Spleen (tissue), 11 donors: ENCODE measurements at regions not wholly inside any gene's neighbourhood (a gene's known extent, or its start where the extent isn't known, plus 50 kb on each side); places are given as distances from the start of the nearest gene placed in this dataset.
"Not testable (repeated sequence)": the region's sequence is repeated elsewhere in the genome, so short reads cannot be mapped to it uniquely, and the experiment has no call there.

ENCODE experiments used
- DNase-seq: peaks from one replicate; pipeline ENCODE4 v3.0.0-alpha.2; 2020
- H3K27ac ChIP-seq, 8 donors: fragments of 200-600 bp; sonication (generic) in 7 of 8; 1 replicate in 4 of 8; 2 replicates in 4 of 8; pipeline versions ENCODE4 v1.5.0 to v1.8.0; 2016 to 2021; ENCODE audit warnings: inconsistent platforms in 4 of 8, mild to moderate bottlenecking in 4 of 8, moderate library complexity in 1 of 8
- H3K27me3 ChIP-seq, 7 donors: fragments of 200-600 bp; sonication (generic) in 6 of 7; replicated peaks in 1 of 7; 1 replicate in 4 of 7; 2 replicates in 3 of 7; pipeline versions ENCODE4 v1.5.0 to v1.8.0; 2016 to 2021; ENCODE audit warnings: inconsistent platforms in 3 of 7, mild to moderate bottlenecking in 1 of 7
- H3K36me3 ChIP-seq, 6 donors: fragments of 200-600 bp; sonication (generic) in 5 of 6; 1 replicate in 4 of 6; 2 replicates in 2 of 6; pipeline versions ENCODE4 v1.5.0 to v1.8.0; 2016 to 2021; ENCODE audit warnings: inconsistent platforms in 2 of 6
- H3K4me1 ChIP-seq, 6 donors: fragments of 200-600 bp; sonication (generic) in 5 of 6; 1 replicate in 3 of 6; 2 replicates in 3 of 6; pipeline versions ENCODE4 v1.5.0 to v1.8.0; 2016 to 2021; ENCODE audit warnings: inconsistent platforms in 3 of 6
- H3K4me3 ChIP-seq, 8 donors: fragments of 200-600 bp; sonication (generic) in 7 of 8; 1 replicate in 4 of 8; 2 replicates in 4 of 8; pipeline versions ENCODE4 v1.5.0 to v1.8.0; 2016 to 2021; ENCODE audit warnings: inconsistent platforms in 4 of 8, mild to moderate bottlenecking in 4 of 8, moderate library complexity in 2 of 8
- H3K9me3 ChIP-seq, 8 donors: fragments of 200-600 bp; sonication (generic) in 7 of 8; 1 replicate in 4 of 8; 2 replicates in 4 of 8; pipeline versions ENCODE4 v1.5.0 to v1.8.0; 2016 to 2021; ENCODE audit warnings: inconsistent platforms in 4 of 8
- CTCF ChIP-seq, 11 experiments: fragments of 200-600 bp in 7 of 11; fragments of 450-650 bp in 4 of 11; sonication (generic) in 4 of 11; IDR thresholded peaks in 8 of 11; conservative IDR thresholded peaks in 3 of 11; 1 replicate in 7 of 11; 2 replicates in 4 of 11; pipeline versions ENCODE4 v1.4.0 to v1.8.0; 2016 to 2021; ENCODE audit warnings: antibody characterized with exemption in 11 of 11, inconsistent platforms in 4 of 11, mild to moderate bottlenecking in 1 of 11
- POLR2A ChIP-seq, 3 donors: fragments of 450-650 bp; IDR thresholded peaks; one replicate each; pipeline ENCODE4 v1.5.1; 2017; ENCODE audit warnings: antibody characterized with exemption in 3 of 3, mild to moderate bottlenecking in 1 of 3
- POLR2AphosphoS5 ChIP-seq, 3 donors: sonication (generic); formaldehyde crosslinking; IDR thresholded peaks; one replicate each; pipeline ENCODE4 v1.5.1; 2017; ENCODE audit warnings: antibody characterized with exemption in 3 of 3
- WGBS, 5 donors: extraction: QIAGEN DNeasy Blood & Tissue Kit in 3 of 5; methylation state at CpG; one replicate each; pipeline versions ENCODE4 v1.1.5 to v1.1.7; 2013 to 2018; 5-methylcytosine and 5-hydroxymethylcytosine counted together
- intact Hi-C: fragments of 100-400 bp; cut with DNase I; formaldehyde crosslinking; loops from one replicate; pipeline ENCODE4 v1.15.0; 2023; ENCODE audit warnings: low total_unique reads
- donor health status: healthy with polysubstance abuse.
- donor health status: DM: no; HTN: no; CAD: no; lungs with moderate emphysema.
- donor health status: DM: no; HTN: no; CAD: no.
- donor health status: Bipolar disorder and iron deficiency.
- donor health status: healthy.
- donor health status: DM: no; HTN: no; CAD: no.
- donor health status: DM: yes; HTN: yes; CAD: no.

- TF ChIP-seq CTCF (IDR thresholded peaks at IDR 0.05 in 8 of 11, conservative IDR thresholded peaks at IDR 0.05 in 3 of 11) = no peak
- no peak for TF ChIP-seq POLR2A (IDR thresholded peaks at IDR 0.05)
- no peak for TF ChIP-seq POLR2AphosphoS5 (IDR thresholded peaks at IDR 0.05)
- WGBS, 5 donors = 56 to 80% (median 74%) methylated on average over 5 of the region's 5 CpGs
- Histone ChIP-seq H3K9me3 (no peaks in the 10 kb centered on the region), H3K36me3 (no peaks in the 10 kb centered on the region), H3K27me3 (peaks cover 0 to 52% (median 7%) of the 10 kb centered on the region in 7 donors), H3K4me3 (no peak overlapping the region), H3K27ac (no peak overlapping the region), H3K4me1 (no peaks in the 10 kb centered on the region)
- DNase-seq = no peak
- intact Hi-C loops = no loop called here
Measured at GRCh38 chr12:131634037-131634436, 76.9 kb upstream of the SFSWAP start.

- DNase-seq = not testable (repeated sequence)
Measured at GRCh38 chr12:131635012-131635411, 75.9 kb upstream of the SFSWAP start.

GRCh38 chr12:131635491-131636122 is 75.3 kb upstream of the SFSWAP start:
- no peaks in the 10 kb centered on the region for H3K36me3 ChIP-seq
- peaks cover 0 to 61% (median 7%) of the 10 kb centered on the region in 7 donors for H3K27me3 ChIP-seq
- H3K27ac ChIP-seq = no peak overlapping the region
- DNase-seq = no peak
- H3K9me3 ChIP-seq = no peaks in the 10 kb centered on the region
- no peak for TF ChIP-seq POLR2AphosphoS5 (IDR thresholded peaks at IDR 0.05)
- WGBS, 5 donors = 75 to 90% (median 79%) methylated on average over 6 of the region's 6 CpGs
- no peaks in the 10 kb centered on the region for H3K4me1 ChIP-seq
- intact Hi-C loops = no loop called here
- H3K4me3 ChIP-seq = no peak overlapping the region

More at GRCh38 chr12:131635012-131635411, 75.9 kb upstream of the SFSWAP start:
- H3K4me1 ChIP-seq, H3K9me3 ChIP-seq, H3K27ac ChIP-seq, H3K36me3 ChIP-seq, H3K4me3 ChIP-seq, intact Hi-C loops: not testable (repeated sequence)
- peaks cover 0 to 56% (median 7%) of the 10 kb centered on the region in 7 donors for H3K27me3 ChIP-seq
- WGBS, 5 donors = 72 to 91% (median 77%) methylated on average over 2 of the region's 2 CpGs

GRCh38 chr12:131636266-131636665 is 74.6 kb upstream of the SFSWAP start:
- peaks cover 0 to 64% (median 7%) of the 10 kb centered on the region in 7 donors for H3K27me3 ChIP-seq
- H3K4me3 ChIP-seq = no peak overlapping the region
- WGBS, 5 donors = 89 to 96% (median 92%) methylated on average over 8 of the region's 8 CpGs
- intact Hi-C loops = no loop called here
- no peaks in the 10 kb centered on the region for H3K9me3 ChIP-seq
- H3K4me1 ChIP-seq = no peaks in the 10 kb centered on the region
- TF ChIP-seq POLR2A (IDR thresholded peaks at IDR 0.05) = no peak
- no peak for TF ChIP-seq POLR2AphosphoS5 (IDR thresholded peaks at IDR 0.05)
- TF ChIP-seq CTCF (IDR thresholded peaks at IDR 0.05 in 8 of 11, conservative IDR thresholded peaks at IDR 0.05 in 3 of 11) = no peak
- H3K36me3 ChIP-seq = no peaks in the 10 kb centered on the region
- no peak overlapping the region for H3K27ac ChIP-seq
- no peak for DNase-seq

- Histone ChIP-seq H3K9me3 (no peaks in the 10 kb centered on the region), H3K36me3 (no peaks in the 10 kb centered on the region), H3K27me3 (peaks cover 0 to 65% (median 7%) of the 10 kb centered on the region in 7 donors), H3K27ac (no peak overlapping the region), H3K4me1 (no peaks in the 10 kb centered on the region), H3K4me3 (no peak overlapping the region)
- WGBS, 5 donors = 57 to 82% (median 79%) methylated on average over 8 to 18 of the region's 18 CpGs
- DNase-seq = no peak
- TF ChIP-seq POLR2A (IDR thresholded peaks at IDR 0.05) (no peak), CTCF (IDR thresholded peaks at IDR 0.05 in 8 of 11, conservative IDR thresholded peaks at IDR 0.05 in 3 of 11) (no peak), POLR2AphosphoS5 (IDR thresholded peaks at IDR 0.05) (no peak)
- intact Hi-C loops = no loop called here
Measured at GRCh38 chr12:131636940-131637750, 73.7 kb upstream of the SFSWAP start.
